Left forelimb (tissue), 1 donor: ENCODE measurements at regions not wholly inside any gene's neighbourhood (a gene's known extent, or its start where the extent isn't known, plus 50 kb on each side); places are given as distances from the start of the nearest gene placed in this dataset.
A peak's percentile ranks its signal among the peaks of the same experiment; 100 is the strongest.

Source experiments
- DNase-seq: peaks from one replicate; pipeline ENCODE4 v3.0.0-alpha.2; 2018; ENCODE audit warnings: low spot score

DNA sequence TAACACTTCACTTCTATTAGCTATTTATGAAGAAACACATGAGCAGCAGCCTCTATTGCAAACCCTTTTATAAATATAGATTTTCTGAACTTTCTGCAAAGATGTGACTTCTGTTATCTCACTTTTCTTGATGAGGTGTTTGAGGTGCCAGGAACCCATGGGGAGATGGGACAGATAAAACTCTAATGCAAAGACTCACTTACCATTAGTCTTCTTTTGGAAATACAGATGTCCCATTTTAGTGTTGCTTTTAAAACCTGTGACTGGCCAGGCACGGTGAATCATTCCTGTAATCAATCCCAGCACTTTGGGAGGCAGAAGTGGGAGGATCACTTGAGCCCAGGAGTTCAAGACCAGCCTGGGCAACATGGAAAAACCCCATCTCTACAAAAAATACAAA is 171.3 kb upstream of the GAS1 start:
- no peak for DNase-seq

DNA sequence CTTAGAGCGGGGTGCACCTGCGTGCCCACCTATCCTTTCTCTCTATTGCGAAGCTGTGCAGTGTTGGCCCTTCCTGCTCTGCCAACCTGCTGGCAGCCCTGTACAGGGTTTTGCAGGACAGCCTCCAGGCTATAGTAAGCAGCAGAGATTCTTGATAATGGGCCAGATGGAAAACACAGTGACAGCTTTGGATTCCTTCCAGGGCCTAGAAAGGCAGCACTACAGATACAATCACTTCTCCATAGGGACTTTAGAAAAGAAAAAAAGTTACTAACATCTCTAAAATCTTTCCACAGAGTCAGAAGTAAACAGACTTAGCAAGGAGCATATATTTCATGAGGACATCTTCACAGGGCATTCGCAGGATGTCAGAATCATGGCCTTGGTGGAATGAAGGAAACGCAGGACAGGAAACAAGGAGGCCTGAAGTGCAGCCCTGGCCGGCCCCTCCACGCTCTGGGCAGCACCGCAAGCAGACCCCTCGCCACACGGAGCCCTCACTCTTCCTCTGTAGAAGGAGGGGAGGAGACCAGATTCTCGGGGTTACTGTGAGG is 172.1 kb upstream of the GAS1 start:
- no peak for DNase-seq

DNA sequence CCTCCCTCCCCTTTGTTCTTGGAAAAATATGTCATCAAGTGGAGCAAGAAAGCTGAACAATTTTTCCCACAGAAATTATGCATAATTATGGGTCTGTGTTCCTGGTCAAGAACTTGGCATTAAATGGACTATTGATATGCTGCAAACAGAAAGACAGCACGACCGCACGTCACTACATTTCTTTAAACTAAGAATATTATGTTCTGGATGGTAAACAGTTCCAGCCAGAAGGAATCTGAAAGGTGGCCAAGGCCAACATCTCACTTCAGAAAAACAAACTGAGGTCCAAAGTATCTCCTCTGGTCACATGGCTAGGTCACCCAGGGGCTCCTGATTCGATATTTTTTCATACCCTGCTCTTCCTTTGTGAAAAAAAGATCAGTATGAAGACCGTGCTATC is 173.3 kb upstream of the GAS1 start:
- DNase-seq = no peak

DNA sequence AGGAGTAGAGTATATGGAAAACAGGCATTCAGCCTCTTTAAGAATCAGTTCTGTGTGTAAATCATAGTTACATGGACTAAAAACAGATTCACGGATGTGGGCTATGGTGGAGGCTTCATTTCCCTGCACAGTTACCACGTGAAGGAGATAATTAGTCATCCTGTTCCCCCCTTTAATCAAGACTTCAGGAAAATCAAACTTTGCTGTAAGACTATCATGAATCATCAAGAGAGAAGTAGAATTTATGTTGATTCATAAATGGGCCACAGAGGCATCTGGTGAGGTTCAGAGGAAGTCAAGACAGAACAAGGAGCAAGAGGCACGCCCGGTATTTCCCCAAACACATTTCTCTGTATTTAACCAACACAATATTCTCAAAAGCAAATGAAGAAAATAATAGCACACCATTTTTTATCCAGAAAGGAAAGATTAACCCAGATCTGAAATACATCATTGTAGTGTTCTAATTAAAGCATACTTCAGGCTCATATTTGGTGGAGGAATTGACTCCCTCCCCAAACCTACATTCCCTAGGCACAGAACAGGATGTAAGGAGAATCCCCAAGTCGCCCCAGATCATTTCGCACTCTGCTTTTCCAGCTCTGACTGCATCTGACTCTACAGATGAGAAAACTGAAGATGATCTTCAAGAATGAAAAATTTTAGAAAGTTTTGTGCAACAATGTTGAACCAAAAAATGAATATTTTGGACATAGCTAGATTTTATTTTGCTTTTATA is 175.8 kb upstream of the GAS1 start:
- DNase-seq = no peak

DNA sequence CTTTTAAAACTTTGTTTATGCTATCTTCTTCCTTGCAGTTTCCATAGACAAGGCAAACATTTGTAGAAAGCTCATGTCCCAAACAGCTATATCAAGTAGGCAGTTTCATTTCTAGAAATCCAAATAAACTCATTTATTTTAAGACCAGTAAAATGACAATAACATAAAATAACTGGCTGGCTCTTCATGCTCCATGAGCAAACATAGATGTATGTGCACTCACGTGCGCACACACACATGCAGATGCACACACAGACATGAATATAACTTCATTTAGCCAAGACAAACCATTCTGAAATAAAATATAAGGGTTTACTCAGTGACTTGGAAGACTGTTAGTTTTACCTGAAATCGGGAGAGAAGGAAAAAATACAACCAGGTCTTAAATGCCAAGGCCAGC is 176.5 kb upstream of the GAS1 start:
- no peak for DNase-seq

DNA sequence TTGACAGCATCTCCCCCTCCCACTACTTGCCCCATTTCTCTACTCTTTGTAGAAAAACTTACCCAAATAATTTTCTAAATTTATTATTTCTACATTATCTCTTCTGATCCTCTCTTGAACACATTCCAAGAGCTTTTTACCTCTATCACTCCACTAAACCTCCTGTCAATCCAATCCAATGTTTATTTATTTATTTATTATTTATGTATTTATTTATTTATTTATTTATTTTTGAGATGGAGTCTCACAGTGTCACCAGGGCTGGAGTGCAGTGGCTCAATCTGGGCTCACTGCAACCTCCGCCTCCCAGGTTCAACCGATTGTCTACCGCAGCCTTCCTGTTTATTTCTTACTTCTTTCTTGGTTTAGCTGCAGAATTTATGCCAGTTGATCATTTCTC is 178.5 kb upstream of the GAS1 start:
- DNase-seq = no peak

DNA sequence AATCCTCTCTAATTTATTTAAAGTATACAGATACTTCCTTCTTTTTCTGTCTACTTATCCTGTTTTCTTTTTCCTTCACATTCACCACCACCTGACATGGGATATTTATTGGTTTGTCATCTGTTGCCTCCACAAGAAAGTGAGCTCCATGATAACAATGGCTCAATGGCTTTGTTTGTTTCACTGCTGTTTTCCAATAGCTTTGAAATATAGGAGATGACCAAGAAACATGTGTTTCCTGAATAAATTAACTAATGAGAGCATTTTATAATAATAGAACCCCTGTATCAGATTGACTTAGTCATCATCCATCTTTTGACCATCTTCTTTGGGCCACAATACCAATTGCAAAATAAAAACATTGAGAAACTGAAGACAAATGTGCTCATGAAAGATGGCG is 180.2 kb upstream of the GAS1 start:
- no peak for DNase-seq

DNA sequence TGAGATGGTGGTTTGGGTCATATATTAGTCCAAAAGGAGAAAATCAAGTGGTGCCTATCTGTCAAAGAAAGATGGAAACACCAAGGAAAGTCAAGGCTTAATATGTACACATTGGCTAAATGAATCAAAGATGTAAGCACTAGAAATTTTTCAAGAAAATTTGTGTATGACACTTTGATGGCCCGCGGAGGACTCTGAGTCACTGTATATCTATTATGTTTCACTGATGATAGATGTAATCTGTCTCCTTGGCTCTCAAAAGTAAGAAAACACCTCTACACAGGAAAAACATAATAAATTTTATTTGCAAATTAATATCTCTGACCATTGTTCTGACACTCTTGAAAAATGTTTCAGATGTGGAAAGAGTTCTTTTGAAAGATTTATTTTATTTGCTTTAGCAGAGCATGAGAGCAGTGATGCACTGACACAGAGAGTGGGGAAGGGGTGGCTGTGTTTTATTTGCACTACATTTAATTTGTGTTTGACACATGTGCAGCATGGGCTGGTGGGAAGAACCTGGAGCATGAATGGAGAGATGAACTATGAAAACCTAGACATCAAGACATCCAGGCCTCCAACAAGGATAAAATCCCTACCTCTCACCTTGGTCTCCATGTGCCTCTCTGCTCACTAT is 180.8 kb upstream of the GAS1 start:
- DNase-seq = no peak

DNA sequence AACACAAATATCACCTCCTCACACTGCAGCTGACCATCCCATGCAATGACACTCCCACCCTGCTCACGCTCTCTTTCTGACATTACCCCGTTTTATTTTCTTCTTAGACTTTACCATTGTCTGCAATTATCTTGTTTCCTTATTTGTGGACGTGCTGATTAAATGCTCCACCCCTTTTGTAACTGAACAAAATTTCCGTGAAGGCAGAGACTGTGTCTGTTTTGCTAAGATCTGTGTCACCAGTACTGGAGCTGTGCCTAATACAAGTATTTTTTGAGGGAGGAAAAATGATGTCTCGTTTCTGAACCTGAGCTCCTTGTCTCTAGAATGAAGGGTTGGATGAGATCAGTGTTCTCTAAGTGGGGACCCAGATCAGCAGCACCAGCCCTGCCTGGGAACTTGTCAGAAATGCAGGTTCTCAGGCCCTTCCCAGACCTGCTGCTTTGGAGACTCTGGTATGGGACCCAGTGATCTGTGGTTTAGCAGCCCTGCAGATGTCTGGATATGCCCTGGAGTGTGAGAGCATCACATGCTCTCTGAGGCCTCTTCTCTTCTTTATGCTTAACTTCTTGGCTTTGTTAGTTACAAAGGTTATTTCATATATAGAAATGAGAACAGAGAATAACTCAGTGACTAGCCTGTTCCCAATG is 181.7 kb upstream of the GAS1 start:
- no peak for DNase-seq

DNA sequence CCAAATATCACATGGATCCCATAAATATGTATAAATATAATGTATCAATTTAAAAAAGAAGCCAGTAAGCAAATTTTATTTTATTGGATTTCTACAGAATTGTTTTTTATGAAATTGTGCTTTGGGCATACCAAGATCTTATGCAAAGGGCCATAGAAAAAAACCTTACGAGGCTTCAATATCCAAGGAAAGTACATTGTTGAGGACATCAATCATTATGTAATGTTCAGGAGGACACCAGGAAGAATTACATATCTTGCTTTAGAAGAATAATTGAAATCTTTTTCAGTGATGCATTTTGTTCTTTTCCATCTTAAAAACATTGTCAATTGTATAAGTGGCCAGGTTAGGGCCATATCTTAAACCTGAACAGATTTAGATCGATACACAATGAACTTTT is 187.8 kb upstream of the GAS1 start:
- no peak for DNase-seq

DNA sequence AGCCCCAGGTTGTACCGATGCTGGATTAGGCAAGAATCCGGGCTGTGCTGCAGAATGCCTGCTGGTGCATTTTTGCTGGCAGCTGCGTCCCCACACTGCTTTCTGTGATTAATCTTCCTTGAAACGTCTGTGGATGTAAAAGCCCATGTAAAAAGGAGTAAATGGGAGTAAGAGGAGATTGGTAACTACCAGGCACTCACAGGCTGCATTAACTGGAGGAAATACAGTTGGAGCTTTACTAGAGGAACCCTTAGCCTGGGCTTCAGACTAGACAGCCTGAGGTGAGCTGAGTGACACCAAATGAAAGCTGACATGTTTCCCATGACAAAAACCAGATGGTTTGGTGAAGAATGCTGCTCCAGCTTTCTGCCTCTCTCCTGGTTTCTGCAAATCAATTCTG is 190.4 kb upstream of the GAS1 start:
- no peak for DNase-seq

DNA sequence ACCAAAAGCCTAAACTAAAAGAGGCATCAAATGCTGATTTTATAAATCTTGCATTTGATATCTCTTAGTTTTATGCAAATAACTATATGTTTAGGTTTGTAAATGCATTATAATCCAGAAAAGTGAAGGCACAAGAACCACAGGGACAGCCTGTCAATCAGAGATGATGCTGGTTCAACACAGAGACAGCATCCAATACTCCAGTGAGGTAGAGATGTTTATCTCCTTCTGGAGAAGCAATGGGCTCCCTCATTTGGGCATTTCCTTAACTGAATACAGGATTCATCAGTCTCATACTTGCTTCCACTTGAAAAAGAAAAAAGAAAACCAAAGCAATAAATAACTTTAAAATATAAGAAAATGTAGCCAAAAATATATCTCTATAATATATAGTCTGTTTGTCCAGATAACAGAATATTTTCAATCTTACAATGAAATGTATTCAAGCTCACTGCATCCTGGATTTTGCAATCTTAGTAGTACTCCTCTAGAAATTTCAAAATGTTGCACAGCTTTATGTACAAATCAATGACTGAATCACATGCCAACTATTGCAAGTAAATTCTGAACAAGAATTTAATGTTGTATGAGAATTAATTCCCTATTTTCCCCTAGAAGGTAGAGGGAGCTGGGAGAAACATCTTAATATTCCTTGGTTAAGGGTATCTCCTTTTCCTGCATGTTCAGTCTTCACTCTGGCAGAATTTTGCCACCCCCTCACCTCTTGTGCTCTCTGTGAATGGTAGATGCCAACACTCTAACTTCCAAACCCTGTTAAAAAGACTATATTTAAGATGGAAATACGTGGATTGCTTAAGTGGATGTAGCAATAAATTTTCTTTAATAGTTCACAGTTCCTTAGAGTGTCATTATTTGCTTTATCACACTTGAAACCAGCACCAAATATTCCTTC is 191.1 kb upstream of the GAS1 start:
- no peak for DNase-seq

DNA sequence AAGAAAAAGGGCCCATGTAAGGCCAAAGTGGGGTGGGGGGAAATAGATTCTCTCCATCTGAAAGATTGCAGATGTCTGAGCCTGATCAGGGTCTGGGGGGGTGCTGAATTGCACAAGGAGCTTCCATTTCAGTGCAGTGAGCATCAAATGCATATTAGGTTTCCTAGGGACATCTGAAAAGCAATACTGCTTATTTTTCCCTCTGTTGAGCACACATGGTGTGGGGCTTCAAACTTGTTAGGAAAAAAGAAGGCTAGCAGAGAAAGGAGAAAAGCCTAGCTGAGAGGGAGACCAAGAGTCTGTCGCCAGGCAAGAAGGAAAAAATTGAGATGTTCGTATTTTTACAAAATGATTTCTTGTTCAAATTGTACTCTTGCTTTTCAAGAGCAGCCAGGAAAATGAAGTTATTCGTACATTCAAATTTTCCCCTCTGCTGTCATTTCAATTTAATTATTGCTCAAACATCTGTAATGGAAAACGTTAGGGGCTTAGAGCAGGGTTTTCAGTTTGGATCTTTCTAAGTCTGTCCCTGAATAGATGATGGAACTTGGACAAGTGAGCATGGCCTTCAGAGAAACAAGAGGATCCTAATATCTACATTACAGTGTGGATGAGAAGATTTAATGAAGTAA is 191.9 kb upstream of the GAS1 start:
- no peak for DNase-seq

DNA sequence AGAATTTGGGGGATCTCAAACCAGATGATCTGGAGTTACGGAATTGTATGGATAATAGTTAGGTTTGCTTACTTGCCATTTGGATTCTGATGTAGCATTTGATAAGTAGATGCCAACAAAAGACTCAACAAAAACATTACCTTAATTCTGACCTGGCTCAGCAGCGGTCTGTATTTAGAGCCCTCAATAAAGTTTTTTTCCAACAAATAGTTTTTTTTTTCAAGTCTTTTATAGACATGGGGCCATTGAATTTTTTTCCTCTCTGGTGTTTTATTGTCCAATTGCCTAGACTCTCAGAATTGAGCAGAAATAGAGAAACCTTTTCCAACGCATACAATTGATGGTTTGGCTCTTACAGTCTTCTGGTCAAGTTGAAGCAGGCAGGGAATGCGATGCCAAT is 192.8 kb upstream of the GAS1 start:
- DNase-seq = no peak

DNA sequence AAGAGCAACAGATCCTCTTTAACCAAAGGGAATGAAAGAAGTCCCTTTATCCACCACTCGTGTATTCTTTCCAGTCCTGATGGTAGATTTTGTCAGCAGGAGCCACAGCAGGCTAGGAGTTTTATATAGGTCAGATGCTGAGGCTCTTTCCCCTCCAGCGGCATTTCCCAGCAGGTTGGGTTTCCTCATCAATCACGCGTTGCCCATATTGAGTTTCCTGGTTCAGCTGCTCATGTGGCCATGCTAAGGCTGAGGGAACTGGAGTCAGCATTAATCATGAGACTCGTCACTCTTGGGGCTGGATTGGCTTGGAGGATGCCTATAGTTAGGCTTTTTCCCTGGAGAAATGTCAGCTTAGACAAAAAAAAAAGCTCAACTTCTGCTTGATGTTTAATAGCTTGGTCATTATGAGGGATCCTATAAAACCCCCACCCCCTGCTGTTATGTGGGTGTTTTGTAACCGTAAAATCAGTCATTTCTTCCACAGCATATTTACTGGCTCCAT is 193.4 kb upstream of the GAS1 start:
- DNase-seq = no peak

DNA sequence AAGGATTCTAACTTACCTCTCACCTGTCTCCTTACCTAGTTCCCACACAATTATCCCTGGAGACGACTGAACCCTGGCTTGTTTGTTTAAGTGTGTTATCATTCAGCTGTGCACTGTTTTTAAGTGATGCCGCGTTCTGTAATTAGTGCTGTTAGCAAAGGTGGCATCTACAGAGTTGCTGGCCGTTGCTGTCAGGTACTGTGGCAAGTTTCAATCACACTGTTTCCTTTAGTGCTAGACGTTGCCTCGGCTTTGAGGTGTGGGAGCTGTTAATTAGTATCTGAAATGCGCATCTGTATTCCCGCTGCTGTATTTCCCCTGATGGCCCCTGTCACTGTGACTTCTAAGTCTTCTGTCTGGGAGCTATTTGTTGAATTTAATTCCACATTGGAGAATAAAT is 193.8 kb upstream of the GAS1 start:
- DNase-seq = no peak

DNA sequence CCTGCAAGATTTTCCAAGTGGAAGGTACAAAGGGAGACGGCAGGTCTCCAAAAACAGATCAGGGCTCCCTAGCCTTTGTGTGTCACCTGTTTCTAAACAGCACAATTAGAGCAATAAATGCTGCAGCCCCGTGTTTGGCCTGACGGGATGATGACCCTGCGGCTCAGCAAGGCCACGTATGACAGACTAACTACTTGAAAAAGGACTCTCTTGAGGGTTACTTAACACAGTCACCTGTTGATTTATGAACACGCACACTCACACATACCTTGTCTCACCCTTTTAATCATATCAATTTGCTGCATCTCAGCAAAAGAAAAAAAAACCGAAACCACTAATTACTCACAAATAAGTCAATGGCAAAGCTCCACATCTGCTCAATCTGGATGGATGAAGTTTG is 199.6 kb upstream of the GAS1 start:
- no peak for DNase-seq

DNA sequence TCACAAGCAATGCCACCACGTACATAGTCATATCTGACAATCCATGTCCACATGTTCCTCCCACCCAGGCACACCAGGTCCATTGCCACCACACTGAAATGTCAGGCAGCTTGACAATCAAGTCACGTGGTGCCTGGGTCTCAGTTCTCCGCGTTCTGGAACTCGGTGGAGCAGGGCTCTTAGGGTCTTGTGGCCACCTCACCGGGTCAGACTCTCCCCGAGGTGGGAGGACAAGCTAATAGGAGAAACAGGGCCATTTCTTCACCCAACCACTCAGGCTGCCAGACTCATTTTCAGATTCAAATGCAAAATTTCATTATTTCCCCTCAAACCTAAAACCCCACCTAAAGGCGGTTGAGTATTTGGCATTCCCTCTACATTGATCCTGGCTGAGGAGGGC is 200.5 kb upstream of the GAS1 start:
- peak; percentile 70 for DNase-seq

DNA sequence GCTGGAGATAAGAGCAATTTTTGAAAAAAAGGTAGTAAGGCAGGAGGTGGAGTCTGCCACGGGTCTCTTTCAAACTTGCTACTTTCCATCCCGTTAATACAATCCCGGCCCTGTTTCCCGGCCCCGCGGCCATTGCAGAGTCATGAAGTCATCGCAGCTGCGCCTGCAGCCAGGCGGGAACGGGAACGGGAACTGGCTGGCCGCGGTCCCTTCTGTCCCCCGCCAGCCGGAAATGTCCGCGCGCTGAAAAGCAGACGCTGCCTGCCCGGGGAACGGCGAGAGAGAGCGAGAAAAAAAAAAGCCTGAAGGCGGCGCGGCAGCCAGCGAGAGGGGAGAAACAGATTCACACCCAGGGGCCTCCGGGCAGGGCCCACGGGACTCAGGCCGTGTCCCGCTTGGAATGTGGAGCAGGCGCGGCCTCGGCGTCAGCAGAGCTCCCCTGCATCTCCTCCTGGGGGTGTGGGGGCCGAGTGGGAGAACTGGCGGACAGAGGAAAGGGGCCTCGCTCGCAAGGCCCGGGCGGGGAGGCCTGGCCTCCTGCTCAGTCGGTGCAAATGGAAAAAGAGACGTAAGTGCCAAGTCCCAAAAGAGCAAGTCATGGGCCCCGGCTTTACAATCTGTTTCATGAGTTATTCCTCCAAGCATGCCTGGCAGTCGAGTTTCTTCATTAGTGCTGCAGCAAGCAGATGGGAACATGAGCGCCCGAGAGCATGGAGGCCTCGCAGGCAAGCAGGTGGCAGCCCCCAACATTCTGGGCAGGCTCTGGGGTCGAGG is 201.2 kb upstream of the GAS1 start:
- DNase-seq = peak; percentile 94

DNA sequence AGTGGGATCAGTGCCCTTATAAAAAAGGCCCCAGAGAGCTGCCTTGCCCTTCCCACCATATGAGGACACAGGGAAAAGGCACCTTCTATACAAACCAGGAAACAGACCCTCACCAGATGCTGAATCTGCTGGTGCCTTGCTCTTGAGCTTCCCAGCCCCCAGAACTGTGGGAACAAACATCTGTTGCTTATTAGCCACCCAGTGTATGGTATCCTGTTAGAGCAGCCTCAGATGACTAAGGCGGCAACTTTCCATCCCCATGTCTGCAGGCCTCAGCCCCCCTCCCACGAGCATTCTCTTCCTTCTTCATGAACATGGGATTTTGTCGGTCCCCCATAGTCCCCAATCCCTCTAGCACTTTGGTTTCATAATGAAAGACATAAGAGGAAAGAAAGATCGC is 202.5 kb upstream of the GAS1 start:
- no peak for DNase-seq

DNA sequence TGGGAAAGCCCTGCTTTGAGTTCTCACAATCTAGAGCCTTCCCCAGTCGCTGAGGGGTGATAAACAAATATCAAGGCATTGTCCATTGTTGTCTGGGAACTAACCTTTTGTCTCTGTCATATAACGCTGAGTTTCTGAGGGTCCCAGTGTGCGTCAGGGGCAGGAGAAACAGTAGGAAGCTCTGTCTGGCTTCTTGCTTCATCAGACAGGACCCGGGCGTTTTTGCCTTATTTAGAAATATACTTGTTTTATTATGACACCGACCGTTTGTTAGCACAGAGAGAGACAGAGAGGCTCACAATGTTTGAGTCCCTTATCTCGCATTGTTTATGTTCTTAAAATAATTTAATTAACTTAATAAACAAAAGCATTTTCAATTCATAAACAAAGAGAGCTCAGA is 204.9 kb upstream of the GAS1 start:
- DNase-seq = no peak
